H1 (cell line): ENCODE measurements at regions not wholly inside any gene's neighbourhood (a gene's known extent, or its start where the extent isn't known, plus 50 kb on each side); places are given as distances from the start of the nearest gene placed in this dataset.

Experiments
- CTCF ChIA-PET: fragments of 300-600 bp; sonication (Branson Sonifier 250); formaldehyde crosslinking; loops from one replicate; lab custom pipeline; 2021; ENCODE audit not compliant: partially characterized antibody; lab: Charles Lee
- POLR2A ChIA-PET: fragments of 300-600 bp; sonication (Branson Sonifier 250); formaldehyde crosslinking; loops from one replicate; lab custom pipeline; 2021; ENCODE audit warnings: inconsistent platforms; ENCODE audit not compliant: partially characterized antibody; lab: Charles Lee
- DNase-seq, 2 experiments: peaks; one replicate each; pipeline versions ENCODE4 v3.0.0 to v3.0.0-alpha.2; 2010 to 2022; ENCODE audit warnings: low spot score in 2 of 2, low read depth in 1 of 2, mixed read lengths in 1 of 2
- FAIRE-seq: peaks from 2 replicates; lab custom pipeline; 2011; peaks lifted over from hg19 to GRCh38; lab: Jason Lieb, UNC
- H2AFZ ChIP-seq: 2 replicates; pipeline ENCODE4 v1.8.1; 2012; ENCODE audit warnings: low read length, inconsistent platforms
- H2AK5ac ChIP-seq: 2 replicates; pipeline ENCODE4 v1.6.1; 2013; ENCODE audit warnings: low read depth, low read length
- H2BK120ac ChIP-seq: replicated peaks from 2 replicates; pipeline ENCODE3; 2013; ENCODE audit warnings: low read depth, low read length, inconsistent platforms
- H2BK12ac ChIP-seq: 2 replicates; pipeline ENCODE4 v1.6.1; 2013; ENCODE audit warnings: low read depth, low read length
- H2BK15ac ChIP-seq: 2 replicates; pipeline ENCODE4 v1.6.1; 2013; ENCODE audit warnings: low read length
- H2BK20ac ChIP-seq: 2 replicates; pipeline ENCODE4 v1.6.1; 2013; ENCODE audit warnings: low read length
- H2BK5ac ChIP-seq: 2 replicates; pipeline ENCODE4 v1.6.1; 2013; ENCODE audit warnings: low read depth, low read length
- H3K14ac ChIP-seq: 2 replicates; pipeline ENCODE4 v1.6.1; 2013; ENCODE audit warnings: inconsistent platforms; ENCODE audit not compliant: insufficient read length
- H3K18ac ChIP-seq: 2 replicates; pipeline ENCODE4 v1.6.1; 2013; ENCODE audit warnings: low read length; ENCODE audit errors: extremely low read depth
- H3K23ac ChIP-seq: 2 replicates; pipeline ENCODE4 v1.6.1; 2013; ENCODE audit warnings: inconsistent platforms; ENCODE audit not compliant: insufficient read length
- H3K23me2 ChIP-seq: 2 replicates; pipeline ENCODE4 v1.6.1; 2013; ENCODE audit warnings: low read depth, low read length
- H3K27ac ChIP-seq: 2 replicates; pipeline ENCODE4 v1.6.1; 2011; ENCODE audit warnings: low read depth, low read length, inconsistent platforms
- H3K27me3 ChIP-seq, 4 experiments: replicated peaks in 1 of 4; 1 replicate in 1 of 4; 2 replicates in 3 of 4; pipeline versions ENCODE4 v1.6.1 to v1.8.1; 2011 to 2013; ENCODE audit warnings: low read length in 3 of 4, mild to moderate bottlenecking in 3 of 4, inconsistent platforms in 2 of 4, mixed read lengths in 2 of 4, moderate library complexity in 1 of 4; ENCODE audit not compliant: control insufficient read depth in 3 of 4, insufficient read depth in 3 of 4; ENCODE audit errors: extremely low read depth in 1 of 4
- H3K36me3 ChIP-seq, 4 experiments: 2 replicates each; pipeline versions ENCODE4 v1.6.1 to v1.8.1; 2011 to 2013; ENCODE audit warnings: mild to moderate bottlenecking in 4 of 4, low read length in 3 of 4, moderate library complexity in 2 of 4, control low read depth in 1 of 4, inconsistent platforms in 1 of 4; ENCODE audit not compliant: insufficient read depth in 4 of 4, control insufficient read depth in 2 of 4
- H3K4ac ChIP-seq: replicated peaks from 2 replicates; pipeline ENCODE3; 2013; ENCODE audit warnings: low read length, low read depth, mixed read lengths, inconsistent platforms; ENCODE audit not compliant: insufficient read length
- H3K4me1 ChIP-seq, 4 experiments: replicated peaks in 1 of 4; 1 replicate in 1 of 4; 2 replicates in 3 of 4; pipeline versions ENCODE4 v1.6.1 to v1.8.1; 2011 to 2013; ENCODE audit warnings: low read length in 3 of 4, inconsistent platforms in 2 of 4, mixed read lengths in 1 of 4; ENCODE audit not compliant: insufficient read depth in 4 of 4, control insufficient read depth in 3 of 4
- H3K4me2 ChIP-seq, 2 experiments: 2 replicates each; pipeline versions ENCODE4 v1.6.1 to v1.8.1; 2011 to 2013; ENCODE audit warnings: low read depth in 2 of 2, low read length in 2 of 2, control low read depth in 1 of 2, inconsistent platforms in 1 of 2, mild to moderate bottlenecking in 1 of 2; ENCODE audit not compliant: insufficient read depth in 1 of 2
- H3K4me3 ChIP-seq, 4 experiments: fragments of 200-600, 300-600 bp in 1 of 4; sonication (generic), shearing (Covaris generic), sonication (Bioruptor Twin) in 1 of 4; 2 replicates each; pipeline versions ENCODE4 v1.5.1 to v1.8.1; 2011 to 2016; ENCODE audit warnings: low read length in 4 of 4, low read depth in 3 of 4, control low read depth in 2 of 4, inconsistent platforms in 2 of 4, mild to moderate bottlenecking in 2 of 4, mixed read lengths in 1 of 4, moderate library complexity in 1 of 4; ENCODE audit not compliant: insufficient read depth in 2 of 4; ENCODE audit errors: extremely low read depth in 1 of 4
- H3K56ac ChIP-seq: replicated peaks from 2 replicates; pipeline ENCODE3; 2013; ENCODE audit warnings: low read depth, mild to moderate bottlenecking, mixed read lengths, low read length, inconsistent platforms; ENCODE audit not compliant: insufficient read length
- H3K79me1 ChIP-seq: 2 replicates; pipeline ENCODE4 v1.6.1; 2013; ENCODE audit warnings: low read depth, low read length, control low read depth
- H3K79me2 ChIP-seq, 2 experiments: 2 replicates each; pipeline versions ENCODE4 v1.6.1 to v1.8.1; 2012 to 2013; ENCODE audit warnings: low read length in 2 of 2, mild to moderate bottlenecking in 2 of 2, inconsistent platforms in 1 of 2; ENCODE audit not compliant: insufficient read depth in 2 of 2, control insufficient read depth in 1 of 2
- H3K9ac ChIP-seq, 4 experiments: replicated peaks in 1 of 4; 1 replicate in 1 of 4; 2 replicates in 3 of 4; pipeline versions ENCODE4 v1.6.1 to v1.8.1; 2011 to 2013; ENCODE audit warnings: low read depth in 3 of 4, low read length in 3 of 4, control low read depth in 2 of 4, mild to moderate bottlenecking in 2 of 4, moderate library complexity in 2 of 4, inconsistent platforms in 1 of 4; ENCODE audit errors: extremely low read depth in 1 of 4
- H3K9me3 ChIP-seq, 2 experiments: 2 replicates each; pipeline versions ENCODE4 v1.6.1 to v1.8.1; 2012 to 2013; ENCODE audit warnings: mild to moderate bottlenecking in 2 of 2, moderate library complexity in 2 of 2, control low read depth in 1 of 2, inconsistent platforms in 1 of 2, low read depth in 1 of 2, low read length in 1 of 2, mixed read lengths in 1 of 2; ENCODE audit not compliant: insufficient read depth in 2 of 2
- H4K20me1 ChIP-seq, 2 experiments: replicated peaks in 1 of 2; 2 replicates each; pipeline versions ENCODE3 to v1.8.1; 2011 to 2013; ENCODE audit warnings: inconsistent platforms in 2 of 2, low read length in 2 of 2, mild to moderate bottlenecking in 1 of 2; ENCODE audit not compliant: insufficient read depth in 2 of 2, control insufficient read depth in 1 of 2
- H4K5ac ChIP-seq: 2 replicates; pipeline ENCODE4 v1.6.1; 2013; ENCODE audit warnings: low read length, low read depth, mixed read lengths, inconsistent platforms; ENCODE audit not compliant: insufficient read length
- H4K8ac ChIP-seq: 2 replicates; pipeline ENCODE4 v1.8.0; 2013; ENCODE audit warnings: mild to moderate bottlenecking, moderate library complexity, low read length, inconsistent platforms; ENCODE audit not compliant: insufficient read depth; ENCODE audit errors: extremely low read depth
- H4K91ac ChIP-seq: replicated peaks from 2 replicates; pipeline ENCODE3; 2013; ENCODE audit warnings: low read length, mixed read lengths, inconsistent platforms; ENCODE audit not compliant: insufficient read length
- ASH2L ChIP-seq: fragments of 200-600, 300-600 bp; sonication (generic); IDR thresholded peaks from one replicate; pipeline ENCODE4 v1.7.1; 2017; ENCODE audit warnings: low read length
- CBX8 ChIP-seq: fragments of 300-800, 300-1000 bp; sonication (generic); IDR thresholded peaks from 2 replicates; pipeline ENCODE4 v1.7.1; 2016; ENCODE audit warnings: low read depth, low read length, borderline replicate concordance
- CREB1 ChIP-seq: IDR thresholded peaks from 2 replicates; pipeline ENCODE4 v1.6.1; 2012; ENCODE audit warnings: inconsistent platforms
- CTCF ChIP-seq, 3 experiments: IDR thresholded peaks; 1 replicate in 2 of 3; 2 replicates in 1 of 3; pipeline versions ENCODE4 v1.5.1 to v1.6.1; 2011; ENCODE audit warnings: low read length in 3 of 3, mild to moderate bottlenecking in 3 of 3, inconsistent platforms in 2 of 3, low read depth in 1 of 3, moderate library complexity in 1 of 3; ENCODE audit not compliant: insufficient read depth in 1 of 3; ENCODE audit errors: control extremely low read depth in 1 of 3
- GTF2F1 ChIP-seq: IDR thresholded peaks from 2 replicates; pipeline ENCODE4 v1.6.1; 2012; ENCODE audit warnings: low read depth, low read length, improper control_type of control experiment, borderline replicate concordance
- HDAC6 ChIP-seq: IDR thresholded peaks from one replicate; pipeline ENCODE4 v1.7.1; 2012; ENCODE audit warnings: low read depth, mild to moderate bottlenecking, inconsistent platforms, low read length, moderate library complexity
- POU5F1 ChIP-seq: IDR thresholded peaks from 2 replicates; pipeline ENCODE4 v1.6.1; 2011; ENCODE audit warnings: low read depth, mild to moderate bottlenecking, low read length, moderate library complexity
- RNF2 ChIP-seq: fragments of 200-900, 300-1000 bp; sonication (generic); IDR thresholded peaks from 2 replicates; pipeline ENCODE4 v1.7.1; 2016; ENCODE audit warnings: borderline replicate concordance, low read depth, mild to moderate bottlenecking, antibody characterized with exemption, low read length; ENCODE audit not compliant: poor library complexity, severe bottlenecking; ENCODE audit errors: missing control alignments
- SRF ChIP-seq: IDR thresholded peaks from 2 replicates; pipeline ENCODE4 v1.6.1; 2011; ENCODE audit warnings: mild to moderate bottlenecking, low read depth, low read length, moderate library complexity
- ZNF274 ChIP-seq: IDR thresholded peaks from 2 replicates; pipeline ENCODE4 v1.7.0; 2012; ENCODE audit warnings: low read length, borderline replicate concordance; ENCODE audit errors: extremely low read depth
- WGBS, 2 experiments: shearing (Covaris generic) in 1 of 2; methylation state at CpG; one replicate each; pipeline versions ENCODE4 v1.1.6 to v1.1.7; 2013 to 2015; ENCODE audit warnings: low lambda C conversion rate in 2 of 2, mixed read lengths in 2 of 2, inconsistent platforms in 1 of 2, low coverage in 1 of 2, missing lambda C conversion rate in 1 of 2; ENCODE audit not compliant: insufficient replicate concordance in 2 of 2, insufficient coverage in 1 of 2, insufficient read length in 1 of 2; ENCODE audit errors: extremely low coverage in 1 of 2, missing lambda C conversion rate in 1 of 2; 5-methylcytosine and 5-hydroxymethylcytosine counted together

GRCh38 chr3:59473636-59474035 lies 423.8 kb upstream of the CFAP20DC start:
- Histone ChIP-seq H2AFZ (no peak overlapping the region), H3K23ac (no peak overlapping the region), H3K4ac (no peak overlapping the region), H3K4me3 (no peak overlapping the region), H4K8ac (no peak overlapping the region), H3K79me1 (no peaks in the 10 kb centered on the region), H3K27ac (no peak overlapping the region), H4K5ac (no peak overlapping the region), H3K56ac (no peak overlapping the region), H2BK15ac (no peak overlapping the region), H2BK120ac (no peak overlapping the region), H4K91ac (no peak overlapping the region), H3K9ac (no peak overlapping the region), H3K4me2 (no peak overlapping the region), H4K20me1 (no peaks in the 10 kb centered on the region), H3K23me2 (no peaks in the 10 kb centered on the region), H2BK5ac (no peak overlapping the region), H2AK5ac (no peak overlapping the region), H3K9me3 (peaks cover 2 to 3% of the 10 kb centered on the region in 2 experiments; a peak in 2 of 4 replicates), H3K36me3 (no peaks in the 10 kb centered on the region), H3K27me3 (no peaks in the 10 kb centered on the region), H2BK12ac (no peak overlapping the region), H3K18ac (no peak overlapping the region), H3K79me2 (no peaks in the 10 kb centered on the region), H2BK20ac (no peak overlapping the region), H3K4me1 (no peaks in the 10 kb centered on the region), H3K14ac (no peak overlapping the region)
- FAIRE-seq (no peak), DNase-seq (no peak)
- 98% methylated on average over 4 of the region's 4 CpGs; no CpG with 5 or more reads in 1 of the 2 experiments for WGBS, 2 experiments
- ChIA-PET POLR2A (no interaction called here), CTCF (no interaction called here)
- TF ChIP-seq RNF2 (no peak), SRF (no peak), GTF2F1 (no peak), ZNF274 (no peak), CBX8 (no peak), HDAC6 (no peak), ASH2L (no peak), POU5F1 (no peak), CTCF (IDR thresholded peaks at IDR 0.05; ENCODE audit: control extremely low read depth in 1 of 3, insufficient read depth in 1 of 3, low read depth in 1 of 3, low read length in 3 of 3) (no peak), CREB1 (no peak)
